Hematopoietic multipotent progenitor cell treated with erythropoietin and hydrocortisone succinate and interleukin-3 and kit ligand, for 6 days (in vitro differentiated cells): ENCODE measurements at regions not wholly inside any gene's neighbourhood (a gene's known extent, or its start where the extent isn't known, plus 50 kb on each side); places are given as distances from the start of the nearest gene placed in this dataset.
A peak's percentile ranks its signal among the peaks of the same experiment; 100 is the strongest.
"Not testable (repeated sequence)": the region's sequence is repeated elsewhere in the genome, so short reads cannot be mapped to it uniquely, and the experiment has no call there.

Experiments used
- DNase-seq: peaks from one replicate; pipeline ENCODE4 v3.0.0-alpha.2; 2015

- DNase-seq = no peak
Observed at GRCh38 chr2:57452634-57453033, 594.0 kb upstream of the VRK2 start.

- DNase-seq = peak; percentile 7
Observed at GRCh38 chr2:57453945-57454344, 592.7 kb upstream of the VRK2 start.

- no peak for DNase-seq
Observed at GRCh38 chr2:57460396-57461276, 586.0 kb upstream of the VRK2 start.

GRCh38 chr2:57461624-57462023 is 585.0 kb upstream of the VRK2 start:
- DNase-seq = no peak

- no peak for DNase-seq
Observed at GRCh38 chr2:57465067-57465466, 581.5 kb upstream of the VRK2 start.

GRCh38 chr2:57465967-57466366 is 580.6 kb upstream of the VRK2 start:
- DNase-seq = no peak

GRCh38 chr2:57475391-57475790 is 571.2 kb upstream of the VRK2 start:
- no peak for DNase-seq

- DNase-seq = no peak
Observed at GRCh38 chr2:57479981-57480380, 566.6 kb upstream of the VRK2 start.

- DNase-seq = no peak
Observed at GRCh38 chr2:57488061-57488460, 558.5 kb upstream of the VRK2 start.

- peak; percentile 45 for DNase-seq
Observed at GRCh38 chr2:57490741-57491140, 555.9 kb upstream of the VRK2 start.

GRCh38 chr2:57491213-57491612 is 555.4 kb upstream of the VRK2 start:
- DNase-seq = no peak

- not testable (repeated sequence) for DNase-seq
Observed at GRCh38 chr2:57493966-57494365, 552.6 kb upstream of the VRK2 start.

- peak; percentile 87 for DNase-seq
Observed at GRCh38 chr2:57497489-57498096, 549.0 kb upstream of the VRK2 start.

GRCh38 chr2:57504787-57505186 is 541.8 kb upstream of the VRK2 start:
- no peak for DNase-seq

- peak; percentile 38 for DNase-seq
Observed at GRCh38 chr2:57509189-57509588, 537.4 kb upstream of the VRK2 start.

- no peak for DNase-seq
Observed at GRCh38 chr2:57510704-57511103, 535.9 kb upstream of the VRK2 start.

- no peak for DNase-seq
Observed at GRCh38 chr2:57515366-57515765, 531.2 kb upstream of the VRK2 start.

- peak; percentile 78 for DNase-seq
Observed at GRCh38 chr2:57516698-57517340, 529.8 kb upstream of the VRK2 start.

- no peak for DNase-seq
Observed at GRCh38 chr2:57523304-57523703, 523.3 kb upstream of the VRK2 start.

GRCh38 chr2:57527685-57528084 is 518.9 kb upstream of the VRK2 start:
- DNase-seq = no peak

- DNase-seq = no peak
Observed at GRCh38 chr2:57528499-57528898, 518.1 kb upstream of the VRK2 start.

- no peak for DNase-seq
Observed at GRCh38 chr2:57534358-57534757, 512.2 kb upstream of the VRK2 start.

- DNase-seq = no peak
Observed at GRCh38 chr2:57536535-57537231, 509.9 kb upstream of the VRK2 start.
